HEK293 (cell line): ENCODE measurements at regions not wholly inside any gene's neighbourhood (a gene's known extent, or its start where the extent isn't known, plus 50 kb on each side); places are given as distances from the start of the nearest gene placed in this dataset.

Experiments
- CTCF ChIP-seq: fragments of 450-650 bp; formaldehyde crosslinking; IDR thresholded peaks from 2 replicates; pipeline ENCODE4 v1.5.1; 2016; ENCODE audit warnings: missing biosample characterization, missing genetic modification characterization
- HOXC10 ChIP-seq: sonication (generic); formaldehyde crosslinking; IDR thresholded peaks from 2 replicates; pipeline ENCODE4 v1.8.1; 2023; ENCODE audit warnings: mild to moderate bottlenecking, missing genetic modification reagents
- TCF7L2 ChIP-seq: IDR thresholded peaks from 2 replicates; pipeline ENCODE4 v1.6.1; 2011; ENCODE audit warnings: low read depth, mild to moderate bottlenecking, inconsistent platforms, low read length, moderate library complexity, borderline replicate concordance
- ZBTB21 ChIP-seq: fragments of 450-650 bp; formaldehyde crosslinking; IDR thresholded peaks from 2 replicates; pipeline ENCODE4 v1.5.1; 2017; ENCODE audit warnings: missing biosample characterization, missing genetic modification characterization
- ZNF140 ChIP-seq: fragments of 450-650 bp; formaldehyde crosslinking; IDR thresholded peaks from 2 replicates; pipeline ENCODE4 v1.5.1; 2016; ENCODE audit warnings: missing biosample characterization, missing genetic modification characterization
- ZNF311 ChIP-seq: fragments of 450-650 bp; formaldehyde crosslinking; IDR thresholded peaks from 2 replicates; pipeline ENCODE4 v1.5.1; 2017; ENCODE audit warnings: missing biosample characterization, missing genetic modification characterization, borderline replicate concordance
- ZNF558 ChIP-seq: fragments of 450-650 bp; formaldehyde crosslinking; IDR thresholded peaks from 2 replicates; pipeline ENCODE4 v1.5.1; 2016; ENCODE audit warnings: missing biosample characterization, missing genetic modification characterization
- ZNF596 ChIP-seq: fragments of 450-650 bp; IDR thresholded peaks from 2 replicates; pipeline ENCODE4 v1.5.0; 2018; ENCODE audit warnings: missing biosample characterization, mild to moderate bottlenecking, missing genetic modification characterization, moderate library complexity
- ZNF626 ChIP-seq: fragments of 450-650 bp; sonication (Bioruptor Pico); formaldehyde crosslinking; IDR thresholded peaks from 2 replicates; pipeline ENCODE4 v1.5.1; 2018; ENCODE audit warnings: missing biosample characterization, missing genetic modification characterization, inconsistent platforms
- TF ChIP-seq, protein P1 (sequence below): fragments of 450-650 bp; formaldehyde crosslinking; IDR thresholded peaks from 2 replicates; pipeline ENCODE4 v1.5.1; 2017; ENCODE audit warnings: missing biosample characterization, missing genetic modification characterization

- TF ChIP-seq ZNF140: no peak
- TF ChIP-seq, protein P1, sequence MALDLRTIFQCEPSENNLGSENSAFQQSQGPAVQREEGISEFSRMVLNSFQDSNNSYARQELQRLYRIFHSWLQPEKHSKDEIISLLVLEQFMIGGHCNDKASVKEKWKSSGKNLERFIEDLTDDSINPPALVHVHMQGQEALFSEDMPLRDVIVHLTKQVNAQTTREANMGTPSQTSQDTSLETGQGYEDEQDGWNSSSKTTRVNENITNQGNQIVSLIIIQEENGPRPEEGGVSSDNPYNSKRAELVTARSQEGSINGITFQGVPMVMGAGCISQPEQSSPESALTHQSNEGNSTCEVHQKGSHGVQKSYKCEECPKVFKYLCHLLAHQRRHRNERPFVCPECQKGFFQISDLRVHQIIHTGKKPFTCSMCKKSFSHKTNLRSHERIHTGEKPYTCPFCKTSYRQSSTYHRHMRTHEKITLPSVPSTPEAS (tag by site-specific recombination): no peak
- TF ChIP-seq ZNF558 (tag by site-specific recombination): no peak
- no peak for TF ChIP-seq ZBTB21 (tag by site-specific recombination)
- TF ChIP-seq TCF7L2: no peak
- no peak for TF ChIP-seq CTCF (tag by site-specific recombination)
- no peak for TF ChIP-seq ZNF596 (tag by site-specific recombination)
- TF ChIP-seq ZNF626 (tag by site-specific recombination): no peak
- TF ChIP-seq ZNF311: no peak
- TF ChIP-seq HOXC10: no peak
Observed at GRCh38 chr7:24456526-24457218, 116.6 kb upstream of the PALS2 start.
